ENCODE measurements at regions not wholly inside any gene's neighbourhood (a gene's known extent, or its start where the extent isn't known, plus 50 kb on each side); places are given as distances from the start of the nearest gene placed in this dataset.

- Histone ChIP-seq H3K9me3 (ENCODE audit: control insufficient read depth, insufficient read depth, low read depth, low read length) (no peaks in the 10 kb centered on the region), H4K20me1 (ENCODE audit: control insufficient read depth, extremely low read depth, insufficient read depth, low read length) (no peaks in the 10 kb centered on the region), H2AFZ (ENCODE audit: low read length) (no peak overlapping the region), H3K36me3 (ENCODE audit: control insufficient read depth, insufficient read depth, low read length) (no peaks in the 10 kb centered on the region), H3K9ac (ENCODE audit: insufficient read depth, low read length) (no peak overlapping the region), H3K27me3 (ENCODE audit: control insufficient read depth, insufficient read depth, low read length) (no peaks in the 10 kb centered on the region), H3K79me2 (ENCODE audit: control insufficient read depth, insufficient read depth, low read length) (no peaks in the 10 kb centered on the region), H3K4me2 (ENCODE audit: extremely low read depth, insufficient read depth, low read length) (no peak overlapping the region), H3K4me3 (replicated peaks in 1 of 4; ENCODE audit: control extremely low read depth in 1 of 4, insufficient read depth in 1 of 4, low read depth in 3 of 4, low read length in 4 of 4) (no peak overlapping the region), H3K27ac (ENCODE audit: insufficient read depth, low read length) (no peak overlapping the region), H3K4me1 (ENCODE audit: control insufficient read depth, extremely low read depth, insufficient read depth, low read length) (no peaks in the 10 kb centered on the region)
- DNase-seq (ENCODE audit: low read depth in 2 of 2) = no peak
- TF ChIP-seq, protein P1, sequence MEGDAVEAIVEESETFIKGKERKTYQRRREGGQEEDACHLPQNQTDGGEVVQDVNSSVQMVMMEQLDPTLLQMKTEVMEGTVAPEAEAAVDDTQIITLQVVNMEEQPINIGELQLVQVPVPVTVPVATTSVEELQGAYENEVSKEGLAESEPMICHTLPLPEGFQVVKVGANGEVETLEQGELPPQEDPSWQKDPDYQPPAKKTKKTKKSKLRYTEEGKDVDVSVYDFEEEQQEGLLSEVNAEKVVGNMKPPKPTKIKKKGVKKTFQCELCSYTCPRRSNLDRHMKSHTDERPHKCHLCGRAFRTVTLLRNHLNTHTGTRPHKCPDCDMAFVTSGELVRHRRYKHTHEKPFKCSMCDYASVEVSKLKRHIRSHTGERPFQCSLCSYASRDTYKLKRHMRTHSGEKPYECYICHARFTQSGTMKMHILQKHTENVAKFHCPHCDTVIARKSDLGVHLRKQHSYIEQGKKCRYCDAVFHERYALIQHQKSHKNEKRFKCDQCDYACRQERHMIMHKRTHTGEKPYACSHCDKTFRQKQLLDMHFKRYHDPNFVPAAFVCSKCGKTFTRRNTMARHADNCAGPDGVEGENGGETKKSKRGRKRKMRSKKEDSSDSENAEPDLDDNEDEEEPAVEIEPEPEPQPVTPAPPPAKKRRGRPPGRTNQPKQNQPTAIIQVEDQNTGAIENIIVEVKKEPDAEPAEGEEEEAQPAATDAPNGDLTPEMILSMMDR (conservative IDR thresholded peaks at IDR 0.05 in 1 of 2, IDR thresholded peaks at IDR 0.05 in 1 of 2; ENCODE audit: low read depth in 1 of 2, low read length in 2 of 2) = no peak
- TF ChIP-seq EZH2 (IDR thresholded peaks at IDR 0.05; ENCODE audit: low read length, missing control alignments) = no peak
Observed at GRCh38 chr3:130621824-130622223, 104.8 kb downstream of the COL6A6 start.

DNA sequence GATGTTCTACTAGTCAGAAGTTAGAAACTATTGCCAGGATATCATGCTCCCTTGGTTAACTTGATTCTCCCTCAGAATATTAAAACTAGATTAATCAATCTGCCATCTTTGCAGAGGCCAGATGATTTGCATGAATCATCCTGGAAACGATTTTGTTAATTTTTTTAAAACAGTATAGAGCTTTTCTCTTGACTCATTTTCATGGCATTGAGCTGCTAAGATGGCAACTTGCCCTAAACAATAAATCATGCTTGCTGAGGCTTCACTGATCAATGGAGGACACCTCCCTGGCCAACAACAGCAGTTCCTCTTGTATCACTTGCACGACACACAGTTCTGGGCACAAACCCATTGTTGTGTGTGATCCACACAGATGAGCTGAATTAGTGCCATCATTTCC, 109.1 kb downstream of the COL6A6 start:
- H3K27me3 ChIP-seq (ENCODE audit: control insufficient read depth, insufficient read depth, low read length) = no peaks in the 10 kb centered on the region
- no peaks in the 10 kb centered on the region for H3K4me1 ChIP-seq (ENCODE audit: control insufficient read depth, extremely low read depth, insufficient read depth, low read length)
- TF ChIP-seq, protein P1 (conservative IDR thresholded peaks at IDR 0.05 in 1 of 2, IDR thresholded peaks at IDR 0.05 in 1 of 2; ENCODE audit: low read depth in 1 of 2, low read length in 2 of 2) = no peak
- no peak for TF ChIP-seq EZH2 (IDR thresholded peaks at IDR 0.05; ENCODE audit: low read length, missing control alignments)
- H4K20me1 ChIP-seq (ENCODE audit: control insufficient read depth, extremely low read depth, insufficient read depth, low read length) = no peaks in the 10 kb centered on the region
- peak; percentile 63 to 89 for DNase-seq (ENCODE audit: low read depth in 2 of 2)
- H3K4me2 ChIP-seq (ENCODE audit: extremely low read depth, insufficient read depth, low read length) = no peak overlapping the region
- H3K36me3 ChIP-seq (ENCODE audit: control insufficient read depth, insufficient read depth, low read length) = no peaks in the 10 kb centered on the region
- no peak overlapping the region for H3K4me3 ChIP-seq (replicated peaks in 1 of 4; ENCODE audit: control extremely low read depth in 1 of 4, insufficient read depth in 1 of 4, low read depth in 3 of 4, low read length in 4 of 4)
- H3K79me2 ChIP-seq (ENCODE audit: control insufficient read depth, insufficient read depth, low read length) = no peaks in the 10 kb centered on the region
- H2AFZ ChIP-seq (ENCODE audit: low read length) = no peak overlapping the region
- no peak overlapping the region for H3K27ac ChIP-seq (ENCODE audit: insufficient read depth, low read length)
- no peak overlapping the region for H3K9ac ChIP-seq (ENCODE audit: insufficient read depth, low read length)
- H3K9me3 ChIP-seq (ENCODE audit: control insufficient read depth, insufficient read depth, low read depth, low read length) = no peaks in the 10 kb centered on the region

- Histone ChIP-seq H3K27ac (ENCODE audit: insufficient read depth, low read length) (no peak overlapping the region), H3K4me2 (ENCODE audit: extremely low read depth, insufficient read depth, low read length) (no peak overlapping the region), H4K20me1 (ENCODE audit: control insufficient read depth, extremely low read depth, insufficient read depth, low read length) (no peaks in the 10 kb centered on the region), H3K36me3 (ENCODE audit: control insufficient read depth, insufficient read depth, low read length) (no peaks in the 10 kb centered on the region), H3K27me3 (ENCODE audit: control insufficient read depth, insufficient read depth, low read length) (no peaks in the 10 kb centered on the region), H3K9me3 (ENCODE audit: control insufficient read depth, insufficient read depth, low read depth, low read length) (no peaks in the 10 kb centered on the region), H3K4me1 (ENCODE audit: control insufficient read depth, extremely low read depth, insufficient read depth, low read length) (no peaks in the 10 kb centered on the region), H3K9ac (ENCODE audit: insufficient read depth, low read length) (no peak overlapping the region), H3K79me2 (ENCODE audit: control insufficient read depth, insufficient read depth, low read length) (no peaks in the 10 kb centered on the region), H3K4me3 (replicated peaks in 1 of 4; ENCODE audit: control extremely low read depth in 1 of 4, insufficient read depth in 1 of 4, low read depth in 3 of 4, low read length in 4 of 4) (no peak overlapping the region), H2AFZ (ENCODE audit: low read length) (no peak overlapping the region)
- no peak for DNase-seq (ENCODE audit: low read depth in 2 of 2)
- TF ChIP-seq, protein P1 (conservative IDR thresholded peaks at IDR 0.05 in 1 of 2, IDR thresholded peaks at IDR 0.05 in 1 of 2; ENCODE audit: low read depth in 1 of 2, low read length in 2 of 2) = no peak
- no peak for TF ChIP-seq EZH2 (IDR thresholded peaks at IDR 0.05; ENCODE audit: low read length, missing control alignments)
Observed at GRCh38 chr3:130627143-130627855, 110.3 kb downstream of the COL6A6 start.
